Gastroesophageal sphincter (tissue), 3 donors: ENCODE measurements at regions not wholly inside any gene's neighbourhood (a gene's known extent, or its start where the extent isn't known, plus 50 kb on each side); places are given as distances from the start of the nearest gene placed in this dataset.

Source experiments
- POLR2A ChIP-seq, 2 donors: fragments of 450-650 bp; IDR thresholded peaks; one replicate each; pipeline ENCODE4 v1.6.1; 2017; ENCODE audit warnings: antibody characterized with exemption in 2 of 2, mild to moderate bottlenecking in 2 of 2, moderate library complexity in 1 of 2
- TF ChIP-seq, protein P1 (sequence below), 4 experiments: fragments of 200-600 bp in 2 of 4; fragments of 450-650 bp in 2 of 4; sonication (generic) in 1 of 4; IDR thresholded peaks; one replicate each; pipeline ENCODE4 v1.5.1; 2017 to 2019; ENCODE audit warnings: antibody characterized with exemption in 4 of 4, mild to moderate bottlenecking in 2 of 4, moderate library complexity in 2 of 4

- TF ChIP-seq, protein P1, sequence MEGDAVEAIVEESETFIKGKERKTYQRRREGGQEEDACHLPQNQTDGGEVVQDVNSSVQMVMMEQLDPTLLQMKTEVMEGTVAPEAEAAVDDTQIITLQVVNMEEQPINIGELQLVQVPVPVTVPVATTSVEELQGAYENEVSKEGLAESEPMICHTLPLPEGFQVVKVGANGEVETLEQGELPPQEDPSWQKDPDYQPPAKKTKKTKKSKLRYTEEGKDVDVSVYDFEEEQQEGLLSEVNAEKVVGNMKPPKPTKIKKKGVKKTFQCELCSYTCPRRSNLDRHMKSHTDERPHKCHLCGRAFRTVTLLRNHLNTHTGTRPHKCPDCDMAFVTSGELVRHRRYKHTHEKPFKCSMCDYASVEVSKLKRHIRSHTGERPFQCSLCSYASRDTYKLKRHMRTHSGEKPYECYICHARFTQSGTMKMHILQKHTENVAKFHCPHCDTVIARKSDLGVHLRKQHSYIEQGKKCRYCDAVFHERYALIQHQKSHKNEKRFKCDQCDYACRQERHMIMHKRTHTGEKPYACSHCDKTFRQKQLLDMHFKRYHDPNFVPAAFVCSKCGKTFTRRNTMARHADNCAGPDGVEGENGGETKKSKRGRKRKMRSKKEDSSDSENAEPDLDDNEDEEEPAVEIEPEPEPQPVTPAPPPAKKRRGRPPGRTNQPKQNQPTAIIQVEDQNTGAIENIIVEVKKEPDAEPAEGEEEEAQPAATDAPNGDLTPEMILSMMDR (IDR thresholded peaks at IDR 0.05) = no peak
- no peak for TF ChIP-seq POLR2A (IDR thresholded peaks at IDR 0.05)
These were observed 286.3 kb upstream of the ROBO2 start for GRCh38 chr3:76753599-76753998.
